ENCODE measurements at regions not wholly inside any gene's neighbourhood (a gene's known extent, or its start where the extent isn't known, plus 50 kb on each side); places are given as distances from the start of the nearest gene placed in this dataset.

DNA sequence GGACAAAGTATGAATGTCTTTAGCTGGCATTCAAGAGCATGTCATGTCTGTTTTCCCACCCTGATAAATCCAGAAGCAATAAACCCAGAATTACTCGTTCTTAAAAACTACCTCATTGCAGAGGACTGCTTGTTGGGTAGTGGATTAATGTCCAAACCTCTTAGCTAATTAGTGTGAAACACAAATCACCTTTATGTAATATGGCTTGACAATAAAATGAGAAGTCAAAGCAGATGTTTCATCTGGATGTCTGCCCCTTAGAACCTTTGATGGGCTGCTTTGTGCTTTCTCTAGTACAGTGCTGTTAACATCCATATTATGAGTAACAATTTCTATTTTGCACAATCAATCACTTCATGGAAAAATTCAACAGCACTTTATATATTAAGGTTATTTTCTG is 149.1 kb upstream of the TUT7 start:
- intact Hi-C loops (cut with DNase I), result no loop called here
- TF ChIP-seq, protein P1, sequence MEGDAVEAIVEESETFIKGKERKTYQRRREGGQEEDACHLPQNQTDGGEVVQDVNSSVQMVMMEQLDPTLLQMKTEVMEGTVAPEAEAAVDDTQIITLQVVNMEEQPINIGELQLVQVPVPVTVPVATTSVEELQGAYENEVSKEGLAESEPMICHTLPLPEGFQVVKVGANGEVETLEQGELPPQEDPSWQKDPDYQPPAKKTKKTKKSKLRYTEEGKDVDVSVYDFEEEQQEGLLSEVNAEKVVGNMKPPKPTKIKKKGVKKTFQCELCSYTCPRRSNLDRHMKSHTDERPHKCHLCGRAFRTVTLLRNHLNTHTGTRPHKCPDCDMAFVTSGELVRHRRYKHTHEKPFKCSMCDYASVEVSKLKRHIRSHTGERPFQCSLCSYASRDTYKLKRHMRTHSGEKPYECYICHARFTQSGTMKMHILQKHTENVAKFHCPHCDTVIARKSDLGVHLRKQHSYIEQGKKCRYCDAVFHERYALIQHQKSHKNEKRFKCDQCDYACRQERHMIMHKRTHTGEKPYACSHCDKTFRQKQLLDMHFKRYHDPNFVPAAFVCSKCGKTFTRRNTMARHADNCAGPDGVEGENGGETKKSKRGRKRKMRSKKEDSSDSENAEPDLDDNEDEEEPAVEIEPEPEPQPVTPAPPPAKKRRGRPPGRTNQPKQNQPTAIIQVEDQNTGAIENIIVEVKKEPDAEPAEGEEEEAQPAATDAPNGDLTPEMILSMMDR (IDR thresholded peaks at IDR 0.05), result no peak
- DNase-seq (no peak), ATAC-seq (no peak)
- no peaks in the 10 kb centered on the region for H3K27me3 ChIP-seq
- no peaks in the 10 kb centered on the region for H3K9me3 ChIP-seq
- no peaks in the 10 kb centered on the region for H3K4me1 ChIP-seq
- no peaks in the 10 kb centered on the region for H3K36me3 ChIP-seq
- H3K4me3 ChIP-seq, result no peak overlapping the region
- no peak overlapping the region for H3K27ac ChIP-seq

DNA sequence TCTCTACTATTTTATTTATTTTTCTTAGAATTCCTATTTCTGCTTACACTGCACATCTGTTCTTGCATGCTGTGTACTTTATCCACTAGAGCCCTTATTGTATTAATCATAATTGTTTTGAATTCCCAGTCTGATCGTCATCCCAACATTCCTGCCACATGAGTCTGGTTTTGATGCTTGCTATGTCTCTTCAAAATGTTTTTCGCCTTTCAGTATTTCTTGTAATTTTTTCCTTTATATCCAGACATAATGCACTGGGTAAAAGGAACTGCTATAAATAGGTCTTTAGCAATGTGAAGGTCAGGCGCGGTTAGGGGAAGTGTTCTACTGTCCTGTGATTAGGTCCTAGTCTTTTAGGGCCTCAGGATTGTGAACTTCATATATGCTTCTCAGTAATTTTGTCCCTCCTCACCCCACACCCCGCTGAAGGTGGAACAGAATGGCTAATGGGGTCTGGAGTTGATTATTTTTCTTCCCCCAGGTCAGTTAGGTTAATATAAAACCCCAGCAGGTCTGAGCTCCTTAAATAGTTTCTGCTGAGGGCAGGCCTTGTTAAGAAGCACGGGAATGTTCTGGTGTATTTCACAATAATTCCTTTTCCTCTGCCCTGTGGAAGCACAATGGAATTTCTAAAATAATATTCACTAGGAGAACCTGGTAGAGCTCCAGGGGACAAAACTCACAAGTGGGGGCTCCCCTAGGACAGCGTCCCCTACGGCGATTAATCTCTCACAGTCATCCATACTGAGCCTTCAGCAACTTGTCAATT is 146.6 kb upstream of the TUT7 start:
- no peaks in the 10 kb centered on the region for H3K4me1 ChIP-seq
- H3K36me3 ChIP-seq, result no peaks in the 10 kb centered on the region
- TF ChIP-seq, protein P1 (IDR thresholded peaks at IDR 0.05), result no peak
- DNase-seq (no peak), ATAC-seq (peak; percentile 81)
- no peaks in the 10 kb centered on the region for H3K9me3 ChIP-seq
- H3K27me3 ChIP-seq, result no peaks in the 10 kb centered on the region
- intact Hi-C loops (cut with DNase I), result no loop called here
- H3K27ac ChIP-seq, result peak overlapping the region; percentile 43
- no peak overlapping the region for H3K4me3 ChIP-seq

DNA sequence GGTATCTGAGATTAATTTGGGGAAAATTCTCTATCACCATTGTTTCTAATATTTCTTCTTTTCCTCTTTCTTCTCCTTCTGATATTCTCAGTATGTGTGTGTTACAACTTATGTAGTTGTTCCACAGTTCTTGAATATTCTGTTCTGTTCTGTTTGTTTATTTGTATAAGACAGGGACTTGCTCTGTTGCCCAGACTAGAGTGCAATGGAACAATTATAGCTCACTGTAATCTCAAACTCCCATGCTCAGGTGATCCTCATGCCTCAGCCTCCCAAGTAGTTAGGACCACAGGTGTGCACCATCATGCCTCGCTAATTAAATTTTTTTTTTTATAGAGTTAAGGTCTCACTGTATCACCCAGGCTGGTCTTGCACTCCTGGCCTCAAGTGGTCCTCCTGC is 145.8 kb upstream of the TUT7 start:
- TF ChIP-seq, protein P1 (IDR thresholded peaks at IDR 0.05), result no peak
- ATAC-seq (no peak), DNase-seq (no peak)
- no peaks in the 10 kb centered on the region for H3K9me3 ChIP-seq
- H3K4me1 ChIP-seq, result peaks cover 2% of the 10 kb centered on the region
- no peak overlapping the region for H3K4me3 ChIP-seq
- no peaks in the 10 kb centered on the region for H3K36me3 ChIP-seq
- no peak overlapping the region for H3K27ac ChIP-seq
- H3K27me3 ChIP-seq, result no peaks in the 10 kb centered on the region
- intact Hi-C loops (cut with DNase I), result no loop called here

DNA sequence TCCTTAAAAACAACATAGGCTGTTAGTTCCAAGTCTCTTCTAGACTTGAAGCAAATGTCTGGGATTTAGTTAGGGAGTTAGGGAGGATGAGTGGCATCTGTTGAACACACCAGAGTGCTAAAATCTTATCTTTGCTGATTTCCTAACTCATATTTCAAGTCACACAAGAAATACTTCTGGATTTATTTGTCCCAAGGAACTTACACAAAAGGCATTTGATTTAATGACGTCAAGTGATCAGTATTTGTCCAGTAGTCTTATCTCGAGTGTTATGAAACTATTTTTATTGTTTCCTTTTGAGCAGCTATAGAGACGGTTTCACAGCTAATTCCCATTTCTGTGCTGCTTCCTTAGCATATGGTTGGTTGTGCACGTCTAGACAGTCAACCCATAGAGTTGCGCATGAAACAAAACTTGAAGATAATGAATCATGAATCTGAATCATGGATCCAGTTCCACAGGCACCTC is 140.5 kb upstream of the TUT7 start:
- Histone ChIP-seq H3K27me3 (no peaks in the 10 kb centered on the region), H3K4me3 (no peak overlapping the region), H3K9me3 (no peaks in the 10 kb centered on the region), H3K36me3 (no peaks in the 10 kb centered on the region), H3K27ac (no peak overlapping the region), H3K4me1 (peaks cover 6% of the 10 kb centered on the region)
- TF ChIP-seq, protein P1 (IDR thresholded peaks at IDR 0.05), result no peak
- intact Hi-C loops (cut with DNase I), result no loop called here
- peak; percentile 59 for ATAC-seq
- DNase-seq, result no peak

DNA sequence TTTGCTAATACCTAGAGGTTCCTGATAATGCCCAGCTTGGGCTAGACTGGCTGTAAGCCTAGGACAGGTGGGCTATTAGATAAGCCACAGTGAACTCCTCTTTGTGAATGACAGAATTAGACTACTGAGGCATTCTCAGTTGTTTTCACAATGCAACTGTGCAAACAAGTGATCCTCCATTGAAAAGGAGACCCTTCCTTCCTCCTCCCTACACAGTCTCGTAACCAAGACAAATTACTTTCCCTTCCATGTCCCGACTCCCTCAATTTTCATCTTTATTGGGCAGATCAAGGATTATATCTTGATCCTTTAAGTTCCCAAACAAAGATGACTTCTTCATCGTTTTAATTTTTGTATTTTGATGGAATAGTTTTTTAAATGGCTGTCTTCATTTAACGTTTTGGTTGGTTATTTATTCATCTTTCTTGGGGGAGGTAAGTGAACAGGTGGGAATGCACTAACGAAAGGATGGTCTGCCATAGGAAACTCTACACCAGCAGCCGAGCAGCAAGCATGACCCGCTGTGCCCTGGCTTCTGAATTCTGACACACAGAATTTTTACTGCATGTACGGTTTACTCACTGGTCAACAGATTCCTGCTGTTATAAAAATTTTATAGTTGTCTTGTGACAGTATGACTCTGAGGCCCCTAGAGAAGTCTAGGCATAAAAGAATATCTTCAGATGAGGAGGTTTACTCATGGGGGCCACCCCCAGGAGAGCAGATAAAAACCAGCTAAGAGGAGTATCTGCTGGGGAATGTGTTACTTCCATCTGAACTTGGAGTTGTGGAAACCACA is 137.5 kb upstream of the TUT7 start:
- TF ChIP-seq, protein P1 (IDR thresholded peaks at IDR 0.05), result no peak
- no peaks in the 10 kb centered on the region for H3K36me3 ChIP-seq
- no peak overlapping the region for H3K27ac ChIP-seq
- H3K27me3 ChIP-seq, result no peaks in the 10 kb centered on the region
- H3K4me3 ChIP-seq, result no peak overlapping the region
- H3K4me1 ChIP-seq, result peaks cover 6% of the 10 kb centered on the region
- DNase-seq (no peak), ATAC-seq (no peak)
- H3K9me3 ChIP-seq, result no peaks in the 10 kb centered on the region
- intact Hi-C loops (cut with DNase I), result no loop called here

All from upper lobe of right lung (tissue), 1 donor.